Common myeloid progenitor, CD34-positive (primary cell): ENCODE measurements at regions not wholly inside any gene's neighbourhood (a gene's known extent, or its start where the extent isn't known, plus 50 kb on each side); places are given as distances from the start of the nearest gene placed in this dataset.
A peak's percentile ranks its signal among the peaks of the same experiment; 100 is the strongest.
"Not testable (repeated sequence)": the region's sequence is repeated elsewhere in the genome, so short reads cannot be mapped to it uniquely, and the experiment has no call there.

Experiments used
- CTCF ChIA-PET: fragments of 350-600 bp; sonication (Branson Sonifier 250); formaldehyde crosslinking; loops from one replicate; lab custom pipeline; 2021; ENCODE audit warnings: antibody characterized with exemption; lab: Charles Lee
- POLR2A ChIA-PET: fragments of 350-600 bp; sonication (Branson Sonifier 250); formaldehyde crosslinking; loops from one replicate; lab custom pipeline; 2021; ENCODE audit warnings: antibody characterized with exemption; lab: Charles Lee
- DNase-seq, 3 donors: peaks; one replicate each; pipeline versions ENCODE4 v3.0.0 to v3.0.0-alpha.2; 2013
- H3K27ac ChIP-seq, 2 experiments: 1 replicate in 1 of 2; 2 replicates in 1 of 2; pipeline ENCODE4 v1.7.0; 2013; ENCODE audit warnings: inconsistent platforms in 2 of 2, low read length in 2 of 2, mild to moderate bottlenecking in 2 of 2, low read depth in 1 of 2, moderate library complexity in 1 of 2; ENCODE audit not compliant: severe bottlenecking in 2 of 2, insufficient read depth in 1 of 2, poor library complexity in 1 of 2
- H3K27me3 ChIP-seq, 5 experiments: replicated peaks in 2 of 5; 1 replicate in 3 of 5; 2 replicates in 2 of 5; pipeline versions ENCODE4 v1.6.1 to v1.7.0; 2013; ENCODE audit warnings: low read length in 4 of 5, mild to moderate bottlenecking in 2 of 5, moderate library complexity in 2 of 5, inconsistent platforms in 1 of 5; ENCODE audit not compliant: insufficient read depth in 5 of 5, control insufficient read depth in 4 of 5
- H3K36me3 ChIP-seq, 4 experiments: 1 replicate in 2 of 4; 2 replicates in 2 of 4; pipeline versions ENCODE4 v1.6.1 to v1.7.0; 2013; ENCODE audit warnings: low read length in 3 of 4, control low read depth in 1 of 4, mild to moderate bottlenecking in 1 of 4; ENCODE audit not compliant: control insufficient read depth in 4 of 4, insufficient read depth in 4 of 4
- H3K4me1 ChIP-seq, 4 experiments: 1 replicate in 3 of 4; 2 replicates in 1 of 4; pipeline versions ENCODE4 v1.6.1 to v1.7.1; 2013; ENCODE audit warnings: low read length in 3 of 4, mild to moderate bottlenecking in 3 of 4, control low read depth in 1 of 4, inconsistent platforms in 1 of 4, moderate library complexity in 1 of 4; ENCODE audit not compliant: control insufficient read depth in 4 of 4, insufficient read depth in 4 of 4; ENCODE audit errors: control extremely low read depth in 1 of 4
- H3K4me3 ChIP-seq, 7 experiments: 1 replicate in 4 of 7; 2 replicates in 3 of 7; pipeline versions ENCODE4 v1.5.1 to v1.7.0; 2013; ENCODE audit warnings: mild to moderate bottlenecking in 7 of 7, low read length in 6 of 7, moderate library complexity in 6 of 7, inconsistent platforms in 2 of 7, low read depth in 2 of 7, control low read depth in 1 of 7; ENCODE audit not compliant: insufficient read depth in 4 of 7, control insufficient read depth in 1 of 7; ENCODE audit errors: extremely low read depth in 1 of 7
- H3K9me3 ChIP-seq, 5 experiments: 1 replicate in 4 of 5; 2 replicates in 1 of 5; pipeline versions ENCODE4 v1.6.1 to v1.7.1; 2013; ENCODE audit warnings: low read length in 4 of 5, mild to moderate bottlenecking in 2 of 5, inconsistent platforms in 1 of 5, low read depth in 1 of 5, moderate library complexity in 1 of 5; ENCODE audit not compliant: control insufficient read depth in 4 of 5, insufficient read depth in 2 of 5; ENCODE audit errors: control extremely low read depth in 1 of 5
- WGBS: methylation state at CpG from one replicate; pipeline ENCODE4 v1.1.5; 2013; ENCODE audit not compliant: insufficient coverage; 5-methylcytosine and 5-hydroxymethylcytosine counted together

- H3K36me3 ChIP-seq = no peaks in the 10 kb centered on the region
- no peaks in the 10 kb centered on the region for H3K27me3 ChIP-seq
- H3K4me1 ChIP-seq = no peaks in the 10 kb centered on the region
- H3K27ac ChIP-seq = no peak overlapping the region
- POLR2A ChIA-PET = no interaction called here
- no peak overlapping the region for H3K4me3 ChIP-seq
- DNase-seq = no peak
- no peaks in the 10 kb centered on the region for H3K9me3 ChIP-seq
- no CpG with 5 or more reads among the region's 2 CpGs for WGBS
- CTCF ChIA-PET = interaction anchor here (1.1 kb wide), 1 partner anchor 9 kb away, joined by 3 read pairs; no protein-coding TSS in a partner anchor
Observed at GRCh38 chr4:62500296-62500695, 1300.2 kb downstream of the ADGRL3 start.

GRCh38 chr4:62495032-62495431 lies 1294.9 kb downstream of the ADGRL3 start:
- Histone ChIP-seq H3K27ac (no peak overlapping the region), H3K27me3 (no peaks in the 10 kb centered on the region), H3K4me1 (peaks cover 0 to 4% (median 0%) of the 10 kb centered on the region in 4 experiments), H3K36me3 (no peaks in the 10 kb centered on the region), H3K4me3 (no peak overlapping the region), H3K9me3 (no peaks in the 10 kb centered on the region)
- POLR2A ChIA-PET = no interaction called here
- DNase-seq = peak in 2 of 3 donors; percentile 6 to 15
- CTCF ChIA-PET = no interaction called here

DNA sequence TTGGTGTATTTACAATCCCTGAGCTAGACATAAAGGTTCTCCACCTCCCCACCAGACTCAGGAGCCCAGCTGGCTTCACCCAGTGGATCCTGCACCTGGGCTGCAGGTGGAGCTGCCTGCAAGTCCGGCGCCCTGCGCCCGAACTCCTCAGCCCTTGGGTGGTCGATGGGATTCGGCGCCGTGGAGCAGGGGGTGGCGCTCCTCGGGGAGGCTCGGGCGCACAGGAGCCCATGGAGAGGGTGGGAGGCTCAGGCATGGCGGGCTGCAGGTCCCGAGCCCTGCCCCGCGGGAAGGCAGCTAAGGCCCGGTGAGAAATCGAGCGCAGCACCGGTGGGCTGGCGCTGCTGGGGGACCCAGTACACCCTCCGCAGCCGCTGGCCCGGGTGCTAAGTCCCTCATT lies 1291.6 kb downstream of the ADGRL3 start:
- CTCF ChIA-PET, H3K4me1 ChIP-seq, H3K9me3 ChIP-seq, DNase-seq, H3K27me3 ChIP-seq, H3K27ac ChIP-seq, POLR2A ChIA-PET, H3K36me3 ChIP-seq, H3K4me3 ChIP-seq: not testable (repeated sequence)
- WGBS = 100% methylated on average over 4 of the region's 24 CpGs

GRCh38 chr4:62490635-62491034 lies 1290.5 kb downstream of the ADGRL3 start:
- peaks cover 0 to 4% (median 0%) of the 10 kb centered on the region in 4 experiments for H3K4me1 ChIP-seq
- ChIA-PET POLR2A (no interaction called here), CTCF (no interaction called here)
- no peak overlapping the region for H3K4me3 ChIP-seq
- no peaks in the 10 kb centered on the region for H3K36me3 ChIP-seq
- WGBS = no CpG with 5 or more reads among the region's 1 CpG
- DNase-seq = no peak
- no peak overlapping the region for H3K27ac ChIP-seq
- H3K27me3 ChIP-seq = no peaks in the 10 kb centered on the region
- H3K9me3 ChIP-seq = peaks cover 0 to 2% (median 0%) of the 10 kb centered on the region in 5 experiments

DNA sequence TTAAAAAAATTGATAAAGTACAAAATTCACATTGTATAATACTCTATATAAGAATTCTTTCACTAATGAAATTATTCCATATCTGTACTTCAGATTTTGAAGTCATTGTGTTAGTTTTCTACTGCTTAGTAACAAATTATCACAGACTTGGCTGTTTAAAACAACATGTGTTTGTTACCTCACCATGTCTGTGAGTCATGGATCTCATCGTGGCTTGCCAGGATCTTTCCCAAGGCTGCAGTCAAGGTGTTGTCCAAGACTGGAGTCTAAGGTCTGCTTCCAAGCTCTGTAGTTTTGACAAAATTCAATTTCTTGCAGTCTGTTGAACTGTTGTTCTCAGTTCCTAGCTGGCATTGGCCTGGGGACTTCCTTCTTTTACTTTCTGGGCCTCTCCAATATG lies 1286.9 kb downstream of the ADGRL3 start:
- 100% methylated on average over 1 of the region's 1 CpG for WGBS
- CTCF ChIA-PET = no interaction called here
- H3K4me3 ChIP-seq = no peak overlapping the region
- POLR2A ChIA-PET = no interaction called here
- no peaks in the 10 kb centered on the region for H3K4me1 ChIP-seq
- H3K27ac ChIP-seq = no peak overlapping the region
- no peaks in the 10 kb centered on the region for H3K27me3 ChIP-seq
- H3K9me3 ChIP-seq = peaks cover 0 to 2% (median 0%) of the 10 kb centered on the region in 5 experiments
- no peak for DNase-seq
- H3K36me3 ChIP-seq = no peaks in the 10 kb centered on the region

- no peak overlapping the region for H3K27ac ChIP-seq
- POLR2A ChIA-PET = no interaction called here
- no peaks in the 10 kb centered on the region for H3K9me3 ChIP-seq
- H3K27me3 ChIP-seq = no peaks in the 10 kb centered on the region
- no peaks in the 10 kb centered on the region for H3K4me1 ChIP-seq
- WGBS = 96% methylated on average over 2 of the region's 3 CpGs
- no peaks in the 10 kb centered on the region for H3K36me3 ChIP-seq
- CTCF ChIA-PET = no interaction called here
- H3K4me3 ChIP-seq = no peak overlapping the region
- DNase-seq = no peak
Observed at GRCh38 chr4:62484357-62484756, 1284.2 kb downstream of the ADGRL3 start.

DNA sequence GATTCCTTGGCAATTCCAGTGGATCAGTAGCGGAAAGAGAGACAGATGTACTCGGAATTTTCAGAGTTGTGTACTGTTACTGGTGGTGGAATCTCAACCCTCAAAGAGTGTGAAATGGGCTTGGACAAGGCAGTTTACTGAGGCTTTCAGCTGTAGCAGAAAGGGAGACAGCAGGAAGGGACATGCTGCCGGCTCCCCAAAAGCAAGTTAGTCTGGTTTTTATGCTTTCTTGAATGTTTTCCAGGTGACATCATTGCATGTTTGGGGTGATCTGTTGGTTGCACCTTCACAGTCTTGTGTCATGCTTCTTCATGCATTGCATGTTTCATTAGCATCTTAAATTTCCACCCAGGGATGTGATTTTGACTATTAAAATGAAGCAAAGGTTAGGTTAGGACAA lies 1282.2 kb downstream of the ADGRL3 start:
- Histone ChIP-seq H3K9me3 (no peaks in the 10 kb centered on the region), H3K36me3 (no peaks in the 10 kb centered on the region), H3K4me1 (no peaks in the 10 kb centered on the region), H3K4me3 (no peak overlapping the region), H3K27ac (no peak overlapping the region), H3K27me3 (no peaks in the 10 kb centered on the region)
- ChIA-PET CTCF (no interaction called here), POLR2A (no interaction called here)
- 100% methylated on average over 3 of the region's 3 CpGs for WGBS
- no peak for DNase-seq
